ENCODE measurements at regions not wholly inside any gene's neighbourhood (a gene's known extent, or its start where the extent isn't known, plus 50 kb on each side); places are given as distances from the start of the nearest gene placed in this dataset.

DNA sequence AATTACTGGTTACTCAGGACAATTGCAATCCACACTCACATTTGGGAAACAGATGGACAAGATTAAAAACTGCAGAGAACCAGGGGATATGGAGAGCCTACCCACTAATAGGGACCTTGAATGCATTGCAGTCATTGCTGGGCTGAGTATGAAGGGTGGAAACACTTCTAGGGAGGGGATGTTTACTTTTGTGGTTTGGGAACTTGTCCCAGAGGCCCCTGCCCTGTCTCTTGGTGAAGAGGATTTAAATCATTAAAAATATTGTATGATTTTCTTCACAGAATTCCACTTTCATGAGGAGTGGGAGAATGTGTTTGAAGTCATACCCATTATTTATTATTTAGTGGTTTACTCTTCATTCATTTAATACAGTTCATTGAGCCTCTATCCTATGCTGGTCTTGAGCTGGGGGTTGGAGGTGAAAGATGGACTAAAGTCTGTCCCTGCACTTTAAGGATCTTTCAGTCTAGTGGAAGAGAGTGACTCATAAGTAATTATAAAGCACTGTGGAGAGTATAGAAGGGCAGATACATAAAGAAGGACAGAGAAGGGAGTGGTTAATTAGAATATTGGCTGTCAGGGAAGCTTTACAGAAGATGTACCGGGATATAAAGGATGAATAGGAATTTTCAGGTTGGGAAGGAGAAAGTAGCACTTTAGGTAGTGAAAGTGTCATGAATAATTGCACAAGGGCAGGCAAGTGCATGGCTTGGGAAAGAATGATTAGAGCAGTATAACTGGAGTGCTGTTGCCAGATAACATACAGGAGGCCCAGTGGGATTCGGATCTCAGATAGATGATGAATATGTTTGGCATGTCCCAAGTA, 313.4 kb downstream of the LPIN1 start:
- DNase-seq: no peak

DNA sequence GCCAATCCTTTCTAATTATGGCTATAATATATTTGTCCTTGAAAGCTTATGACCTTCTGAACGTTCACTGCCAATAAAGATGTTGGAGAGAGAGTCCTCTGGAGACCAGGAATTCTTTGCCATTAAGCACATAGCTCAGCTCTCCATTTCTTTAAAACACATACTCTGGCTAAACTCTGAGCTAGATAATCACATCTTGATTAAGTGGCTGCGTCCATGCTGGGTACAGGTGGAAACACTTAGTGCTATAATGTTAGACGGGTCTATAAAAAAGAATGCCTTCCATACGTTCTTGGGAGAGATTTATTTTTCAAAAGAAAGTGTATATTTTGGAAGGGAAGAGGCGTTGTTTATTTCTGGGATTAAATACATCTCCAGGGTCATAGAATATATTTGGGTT, 314.5 kb downstream of the LPIN1 start:
- peak; percentile 16 for DNase-seq

DNA sequence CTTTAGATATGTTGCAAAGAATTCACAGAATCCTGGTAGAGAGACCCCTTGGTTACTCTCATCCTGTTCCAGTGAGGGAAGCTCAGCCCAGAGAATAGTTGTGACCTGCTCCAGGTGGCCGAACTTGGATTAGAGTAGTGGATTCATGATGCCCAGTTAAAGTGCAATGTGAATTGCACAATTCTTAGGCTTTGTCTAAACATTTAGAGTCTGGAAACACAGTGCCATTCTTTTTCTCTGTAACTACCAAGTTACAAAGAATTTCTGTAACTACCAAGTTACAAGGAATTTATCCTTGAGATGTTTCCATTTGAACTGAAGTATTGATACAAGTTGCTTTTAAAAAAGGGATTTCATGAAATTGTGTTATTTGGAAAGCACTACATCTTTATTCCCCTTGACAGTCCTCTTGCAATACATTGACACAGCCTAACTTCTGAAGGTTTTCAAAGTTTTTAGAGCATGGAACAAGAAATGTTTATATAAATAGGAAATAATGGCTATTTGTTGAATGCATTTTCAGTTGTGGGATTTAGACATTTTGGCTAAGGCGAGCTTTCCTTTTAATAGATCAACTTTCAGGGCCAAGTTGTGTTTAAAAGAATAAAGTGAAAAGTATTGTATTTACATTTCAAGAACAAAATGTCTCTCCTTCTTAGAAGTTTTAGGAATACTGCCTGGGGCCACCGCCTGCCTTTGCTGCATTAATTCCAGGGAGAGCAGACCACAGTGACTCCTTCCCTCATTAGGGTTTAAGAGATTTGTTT, 315.0 kb downstream of the LPIN1 start:
- DNase-seq: no peak

DNA sequence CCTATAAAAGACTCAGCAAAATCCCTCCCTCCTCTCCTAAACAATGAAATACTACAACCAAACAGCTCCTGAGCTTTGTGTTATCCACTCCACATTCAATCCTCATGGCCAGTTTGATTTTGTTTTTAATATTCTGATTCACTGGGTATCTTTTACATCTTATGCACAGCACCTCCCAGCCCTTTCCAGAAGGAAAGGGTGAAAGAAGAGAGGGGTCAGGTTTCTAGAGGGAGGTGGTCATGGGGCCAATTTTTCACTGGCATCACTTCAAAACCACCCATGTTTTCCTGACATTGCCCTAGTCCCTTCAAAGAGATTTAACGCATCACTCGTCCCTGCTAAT, 315.6 kb downstream of the LPIN1 start:
- DNase-seq: no peak

DNA sequence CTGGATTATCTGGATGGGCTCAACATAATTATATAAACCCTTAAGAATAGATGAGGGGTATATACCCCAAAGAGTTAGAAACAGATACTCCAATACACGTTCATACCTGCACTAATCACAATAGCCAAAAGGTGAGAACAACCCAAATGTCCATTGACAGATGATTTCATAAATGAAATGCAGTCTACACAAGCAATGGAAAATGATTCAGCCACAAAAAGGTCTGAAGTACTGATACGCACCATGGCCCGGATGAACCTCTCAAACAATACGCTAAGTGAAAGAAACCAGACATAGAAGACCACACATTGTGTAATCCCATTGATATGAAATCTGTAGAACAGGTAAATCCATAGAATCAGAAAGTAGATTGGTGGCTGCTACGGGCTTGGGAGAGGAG, 316.8 kb downstream of the LPIN1 start:
- DNase-seq: no peak

DNA sequence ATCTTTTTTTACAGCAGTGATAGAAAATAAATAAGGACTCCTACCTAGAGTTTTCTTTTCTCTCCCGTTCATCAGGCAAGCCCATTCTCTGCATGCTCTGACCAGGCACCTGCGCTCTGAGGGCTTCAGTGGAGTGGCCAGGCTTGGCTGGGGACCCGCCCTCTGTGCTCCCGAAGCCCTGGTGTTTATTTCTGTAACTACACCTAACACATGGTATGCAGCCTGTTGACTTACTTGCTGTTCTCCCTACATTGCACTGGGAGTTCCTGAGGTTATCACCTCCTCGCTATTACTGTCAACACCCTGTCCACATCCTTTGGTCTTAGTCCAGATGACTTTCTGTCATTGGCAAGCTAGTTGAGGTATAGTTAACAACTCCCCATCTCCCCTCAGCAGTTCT, 317.7 kb downstream of the LPIN1 start:
- no peak for DNase-seq

DNA sequence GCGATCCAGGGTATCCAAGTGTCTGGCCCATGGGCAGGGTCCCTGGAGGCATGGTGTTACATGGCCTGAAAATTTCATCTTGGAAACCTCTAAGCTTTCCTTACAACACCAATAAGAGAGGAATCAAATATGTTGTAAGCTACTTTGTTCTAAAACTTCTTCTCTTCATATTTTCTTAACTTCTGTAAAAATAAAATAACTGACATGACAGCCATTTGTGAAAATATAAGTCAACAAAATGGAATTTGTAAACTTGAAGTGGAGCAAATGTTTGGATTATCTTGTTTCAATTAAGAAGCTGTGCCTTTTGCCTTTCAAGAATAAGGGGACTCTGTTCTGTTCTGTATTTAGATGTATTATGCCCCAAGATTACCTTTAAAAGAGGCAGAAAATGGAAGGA, 319.7 kb downstream of the LPIN1 start:
- no peak for DNase-seq

DNA sequence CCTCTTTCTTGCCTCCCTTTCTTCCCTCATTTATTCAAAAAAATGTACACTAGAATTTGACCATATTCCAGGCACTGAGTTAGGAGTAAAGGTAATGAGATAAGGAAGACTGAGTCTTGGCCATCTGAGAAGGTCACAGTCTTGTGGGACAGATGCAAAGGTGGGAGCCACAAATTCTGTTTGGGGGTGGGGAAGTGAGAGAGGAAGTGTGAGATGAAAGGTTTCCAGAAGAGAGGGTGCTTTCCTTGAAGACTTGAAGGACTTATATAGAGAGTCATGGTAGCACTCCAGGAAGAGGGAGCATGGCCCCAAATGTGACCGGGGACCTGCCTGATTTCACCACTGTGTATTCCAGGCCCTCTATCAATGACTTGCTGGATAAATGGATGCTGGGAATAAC, 320.6 kb downstream of the LPIN1 start:
- DNase-seq: no peak

DNA sequence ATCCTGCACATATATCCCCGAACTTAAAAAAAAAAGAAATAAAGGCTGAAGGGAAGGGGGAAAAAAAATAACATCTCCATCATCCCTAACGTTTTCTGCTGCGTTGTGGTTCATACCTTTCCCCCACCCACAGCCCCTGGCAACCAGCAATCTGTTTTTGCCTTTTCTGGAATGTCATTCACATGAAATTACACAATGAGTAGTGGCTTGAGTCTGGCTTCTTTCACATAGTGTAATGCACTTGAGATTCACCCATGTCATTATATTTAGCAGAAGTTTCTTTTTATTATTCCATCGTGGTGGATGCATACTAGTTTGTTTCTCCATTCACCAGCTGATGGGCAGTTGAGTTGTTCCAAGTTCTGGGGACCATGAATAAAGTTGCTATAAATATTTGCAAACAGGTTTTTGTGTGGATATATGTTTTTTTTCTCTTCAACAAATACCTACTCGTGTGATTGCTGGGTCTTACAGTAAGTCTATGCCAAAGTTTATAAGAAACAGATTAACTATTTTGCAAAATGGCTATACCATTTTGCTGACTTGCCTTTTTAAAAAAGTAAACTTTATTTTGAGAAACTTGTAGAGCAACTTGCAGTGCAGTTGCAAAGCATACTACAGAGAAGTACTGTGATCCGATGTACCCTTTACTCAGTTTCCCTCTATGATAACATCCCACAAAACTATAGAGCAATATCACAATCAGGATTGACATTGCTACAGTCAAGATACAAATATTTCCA, 322.5 kb downstream of the LPIN1 start:
- DNase-seq: no peak

DNA sequence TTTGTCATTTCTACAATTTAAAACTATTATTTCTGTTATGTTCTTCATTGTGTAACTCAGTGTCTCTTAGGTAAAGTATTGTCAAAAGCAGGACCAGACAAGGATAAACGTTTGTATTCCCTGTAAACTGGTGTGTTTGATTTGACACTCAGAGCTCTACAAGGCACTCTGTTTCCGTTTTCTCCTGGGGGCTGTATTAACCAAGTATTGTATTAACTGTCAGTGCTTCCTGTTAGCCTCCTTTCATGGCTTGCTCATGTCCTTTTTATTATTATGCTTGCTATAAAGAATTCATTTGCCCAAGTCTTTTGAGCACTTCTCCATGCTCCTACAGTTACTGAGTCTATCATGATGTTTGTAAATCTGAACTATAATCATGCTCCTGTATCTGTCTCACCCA, 323.7 kb downstream of the LPIN1 start:
- no peak for DNase-seq

DNA sequence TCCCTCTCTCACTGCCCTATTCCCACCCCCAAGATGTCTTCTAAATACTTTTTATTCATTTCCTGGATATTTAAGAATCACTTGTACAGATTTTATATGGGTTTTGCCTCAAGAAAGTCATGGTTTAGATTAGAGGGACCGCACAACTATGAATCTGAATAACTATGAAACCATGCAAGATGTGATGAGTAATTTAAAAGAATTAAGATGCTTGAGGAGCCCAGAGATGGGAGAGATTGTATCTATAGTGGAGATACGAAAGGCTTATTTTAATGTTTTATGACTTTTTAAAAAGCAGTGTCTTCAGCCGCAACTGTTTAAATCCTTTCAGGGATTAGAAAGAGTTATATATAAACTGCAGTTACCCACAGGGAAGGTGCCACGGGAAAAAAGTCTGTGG, 324.1 kb downstream of the LPIN1 start:
- no peak for DNase-seq

DNA sequence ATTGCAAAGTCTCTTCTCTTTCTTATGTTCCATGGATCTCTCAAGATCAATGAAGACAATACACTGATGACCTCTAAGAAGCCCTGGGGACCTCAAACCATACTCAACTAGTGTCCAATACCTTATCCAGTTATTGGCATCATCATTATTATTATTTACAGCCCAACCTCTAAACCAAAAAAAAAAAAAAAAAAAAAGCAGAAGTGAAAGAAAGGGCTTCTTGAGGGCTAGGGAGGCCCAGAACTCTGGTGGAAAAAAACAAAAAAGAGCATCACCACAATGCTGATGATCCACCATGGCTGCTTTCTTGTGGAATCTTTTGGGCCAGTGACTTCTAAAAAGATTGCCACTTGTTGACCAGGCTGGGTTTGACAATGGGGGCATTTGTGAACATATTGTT, 324.9 kb downstream of the LPIN1 start:
- DNase-seq: no peak

DNA sequence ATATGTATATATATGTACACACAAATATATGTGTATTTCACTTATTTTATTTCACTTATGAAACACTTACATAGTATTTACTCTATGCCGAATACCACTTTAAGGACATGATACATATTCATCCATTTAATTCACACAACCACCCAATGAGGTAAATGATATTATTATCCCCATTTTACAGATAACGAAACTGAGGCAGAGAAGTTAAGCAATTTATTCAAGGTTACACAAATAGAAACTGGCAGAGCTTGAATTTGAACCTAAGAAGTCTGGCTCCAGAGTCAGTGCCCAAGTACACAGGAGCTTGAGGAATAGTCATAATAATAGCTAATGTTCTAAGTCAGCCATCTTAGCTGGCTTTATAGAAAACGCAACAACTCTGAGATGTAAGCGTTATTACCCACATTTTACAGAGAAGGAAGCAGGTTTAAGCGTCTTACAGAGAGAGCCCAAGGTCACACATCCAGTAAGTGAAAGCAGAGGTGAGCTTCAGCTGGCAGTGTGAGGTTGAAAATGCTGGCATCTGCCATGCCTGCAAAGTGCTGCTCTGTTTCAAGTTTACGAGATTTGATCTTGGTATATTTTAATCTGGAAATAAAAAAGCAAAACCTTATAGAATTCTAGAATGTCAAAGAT, 326.9 kb downstream of the LPIN1 start:
- no peak for DNase-seq

DNA sequence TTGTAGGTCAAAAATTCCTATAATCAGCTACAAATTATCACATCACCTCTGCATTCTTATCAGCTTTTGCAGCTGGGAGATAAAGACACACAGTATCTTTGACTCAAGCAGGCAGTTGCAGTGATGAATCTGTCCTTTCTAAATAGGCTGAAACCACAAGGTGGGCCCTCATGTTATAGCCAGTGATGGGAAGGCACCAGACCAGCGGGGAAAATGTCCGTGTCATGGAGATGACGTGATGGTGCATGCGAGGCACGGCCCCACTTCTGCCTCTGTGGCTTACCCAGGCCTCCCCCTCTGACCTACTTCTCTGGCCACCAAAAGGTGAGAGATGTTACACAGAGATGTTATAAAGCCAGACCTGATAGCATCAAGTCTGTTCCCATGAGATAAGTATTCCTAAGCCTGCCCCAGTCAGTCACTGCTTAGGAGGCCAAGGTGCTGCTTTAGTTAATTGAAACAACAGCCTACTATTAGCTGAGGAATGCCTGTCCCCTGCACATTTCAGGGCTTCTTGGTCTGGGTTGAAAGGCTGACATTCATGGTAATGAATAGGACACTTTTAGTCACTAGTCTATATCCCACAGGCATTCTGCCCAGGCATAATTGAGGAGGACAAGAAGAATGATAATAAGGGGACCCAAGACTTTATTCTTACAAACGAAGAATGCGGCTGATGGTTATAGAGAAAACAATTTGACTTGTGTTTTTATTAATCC, 327.9 kb downstream of the LPIN1 start:
- DNase-seq: no peak

DNA sequence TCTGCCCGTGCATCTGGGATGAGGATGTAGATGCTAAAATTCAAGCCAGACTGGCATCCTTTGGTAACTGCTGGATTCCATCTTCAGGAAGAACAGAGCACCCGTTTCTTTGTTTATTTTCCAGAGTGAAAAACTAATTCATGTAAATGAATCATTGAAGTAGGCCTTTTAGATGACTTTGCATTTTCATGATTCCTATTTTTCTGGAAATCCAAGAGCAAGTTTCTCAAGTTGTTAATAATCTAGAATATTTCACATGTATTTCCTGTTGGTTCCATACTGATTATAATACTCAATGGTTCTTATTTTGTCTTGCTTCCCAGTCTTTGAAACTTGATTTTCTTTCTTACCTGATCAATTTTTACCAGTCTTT, 328.4 kb downstream of the LPIN1 start:
- no peak for DNase-seq

DNA sequence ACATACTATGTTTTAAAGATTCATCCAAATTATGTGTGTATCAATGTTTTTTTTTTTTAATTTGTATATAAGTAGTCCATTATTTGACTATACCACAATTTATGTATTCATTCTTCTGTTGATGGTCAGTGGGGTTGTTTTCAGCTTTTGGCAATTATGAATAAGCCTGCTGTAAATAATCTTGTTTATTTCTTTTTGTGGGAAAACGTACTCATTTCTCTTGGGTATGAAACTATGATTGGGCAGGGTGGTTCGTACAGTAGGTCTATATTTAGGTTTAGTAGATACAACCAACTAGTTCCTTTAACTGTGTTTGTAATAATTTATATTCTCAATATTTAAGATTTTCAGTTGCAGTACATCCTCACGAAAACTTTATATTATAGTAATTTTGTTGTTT, 329.2 kb downstream of the LPIN1 start:
- no peak for DNase-seq

DNA sequence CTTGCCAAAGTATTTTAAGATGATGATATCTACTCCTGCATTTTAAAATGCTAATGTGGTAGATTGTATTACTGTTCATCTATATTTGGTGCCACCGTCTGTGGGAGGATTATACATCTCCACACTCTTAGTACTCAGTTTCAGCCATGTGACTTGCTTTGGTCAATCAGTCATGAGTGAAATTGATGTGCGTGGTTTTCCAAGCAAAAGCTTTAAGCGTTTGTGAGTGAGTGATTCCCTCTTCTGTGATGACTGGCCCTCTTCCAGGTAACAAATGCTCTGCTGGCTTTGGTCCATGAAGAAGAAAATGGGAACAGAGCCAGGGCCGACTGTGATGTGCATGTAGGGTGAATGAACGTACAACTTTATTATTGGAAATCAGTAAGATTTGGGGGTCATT, 330.4 kb downstream of the LPIN1 start:
- DNase-seq: no peak

DNA sequence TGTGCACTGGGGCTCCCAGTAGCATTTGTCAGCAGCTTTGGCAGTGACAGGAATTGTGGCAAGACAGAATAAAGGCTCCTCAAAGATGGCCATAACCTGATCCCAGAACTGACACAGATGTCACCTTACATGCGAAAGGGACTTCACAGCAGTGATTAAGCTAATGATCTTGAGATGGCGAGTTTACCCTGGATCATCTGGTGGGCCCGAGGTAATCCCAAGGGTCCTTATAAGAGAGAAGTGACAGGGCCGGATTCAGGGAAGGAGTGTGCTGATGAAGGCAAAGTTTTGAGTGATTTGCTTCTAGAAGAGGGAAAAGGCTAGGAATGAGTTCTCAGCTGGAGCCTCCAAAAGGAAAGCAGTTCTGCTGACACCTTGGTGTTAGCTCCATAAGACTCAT, 333.9 kb downstream of the LPIN1 start:
- DNase-seq: no peak

DNA sequence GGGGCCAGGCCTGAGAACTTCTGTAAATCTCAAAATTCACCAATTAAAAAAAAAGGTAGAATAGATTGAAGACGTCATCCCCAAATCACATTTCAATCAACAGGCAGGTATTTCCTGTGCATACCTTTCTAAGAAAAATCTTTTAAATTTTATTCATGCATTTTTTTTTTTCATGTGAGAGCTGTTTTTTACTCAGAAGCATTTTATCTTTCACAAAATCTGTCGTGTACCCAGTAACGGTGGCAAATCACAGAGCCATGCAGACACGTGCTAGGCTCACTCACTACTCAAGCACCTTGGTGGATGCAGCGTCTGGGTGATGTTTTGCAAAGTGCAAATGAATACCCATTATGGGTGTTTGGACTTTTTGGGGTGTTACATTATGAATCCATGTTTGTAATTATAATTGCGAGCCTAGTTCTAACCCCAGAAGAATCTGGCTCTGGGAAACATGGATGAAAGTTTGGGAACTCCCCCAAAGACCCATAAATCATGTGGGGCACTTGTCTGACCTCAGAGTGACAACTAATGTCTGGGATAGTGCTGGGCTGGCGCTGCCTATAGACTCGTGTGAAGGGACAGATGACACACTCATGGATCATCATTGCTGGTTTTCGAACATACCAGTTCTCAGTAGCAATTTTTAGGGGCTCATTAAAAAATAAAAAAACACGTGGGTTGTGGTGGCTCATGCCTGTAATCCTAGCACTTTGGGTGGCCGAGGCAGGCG, 335.2 kb downstream of the LPIN1 start:
- DNase-seq: no peak

DNA sequence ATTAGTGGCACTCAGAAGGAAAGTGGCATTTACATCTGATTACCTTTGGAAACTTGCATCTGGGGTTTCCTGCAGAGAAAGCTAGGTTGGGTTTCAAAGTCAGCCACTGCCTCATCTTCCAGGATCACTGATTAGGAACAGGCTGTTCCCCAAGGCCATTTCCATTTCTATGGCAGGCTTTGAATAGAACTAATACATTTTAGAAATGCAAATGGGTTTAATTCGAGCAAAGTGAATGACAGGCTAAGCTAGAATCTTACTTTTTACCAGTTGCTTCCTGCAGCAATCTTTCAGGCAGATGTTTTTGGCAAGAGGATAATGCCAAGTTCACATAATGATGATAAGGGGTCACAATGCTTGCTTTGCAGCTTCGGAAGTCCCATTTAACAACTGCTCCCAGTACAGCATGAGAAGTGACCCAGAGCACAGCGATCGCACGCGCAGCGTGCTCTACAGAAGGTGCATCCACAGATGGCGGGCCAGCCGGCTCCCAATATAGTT, 336.7 kb downstream of the LPIN1 start:
- no peak for DNase-seq

DNA sequence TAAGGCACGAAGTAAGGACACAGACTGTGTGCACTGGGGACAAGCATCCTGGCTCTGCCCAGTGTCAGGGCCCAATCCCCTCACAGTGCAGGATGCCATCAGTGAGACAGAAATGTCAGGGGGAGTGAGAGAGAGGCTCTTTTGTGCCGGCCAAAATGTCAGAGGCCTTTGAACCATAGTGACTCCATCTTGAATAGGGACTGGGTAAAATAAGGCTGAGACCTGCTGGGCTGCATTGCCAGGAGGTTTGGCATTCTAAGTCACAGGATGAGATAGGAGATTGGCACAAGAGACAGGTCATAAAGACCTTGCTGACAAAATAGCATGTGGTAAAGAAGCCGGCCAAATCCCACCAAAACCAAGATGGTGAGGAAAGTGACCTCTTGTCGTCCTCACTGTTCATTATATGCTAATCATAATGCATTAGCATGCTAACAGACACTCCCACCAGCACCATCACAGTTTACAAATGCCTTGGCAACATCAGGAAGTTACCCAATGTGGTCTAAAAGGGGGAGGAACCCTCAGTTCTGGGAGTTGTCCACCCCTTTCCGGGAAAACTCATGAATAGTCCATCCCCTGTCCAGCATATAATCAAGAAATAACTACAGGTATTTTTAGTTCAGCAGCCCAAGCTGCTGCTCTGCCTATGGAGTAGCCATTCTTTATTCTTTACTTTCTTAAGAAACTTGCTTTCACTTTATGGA, 337.4 kb downstream of the LPIN1 start:
- DNase-seq: no peak

Measured in skin of body (tissue), 1 donor.